Astrocyte (in vitro differentiated cells and primary cell): ENCODE measurements at regions not wholly inside any gene's neighbourhood (a gene's known extent, or its start where the extent isn't known, plus 50 kb on each side); places are given as distances from the start of the nearest gene placed in this dataset.

Source experiments
- DNase-seq: peaks from one replicate; pipeline ENCODE4 v3.0.0-alpha.2; 2010; ENCODE audit warnings: low read depth
- FAIRE-seq: peaks from 2 replicates; lab custom pipeline; 2011; peaks lifted over from hg19 to GRCh38; lab: Jason Lieb, UNC
- H2AFZ ChIP-seq: 2 replicates; pipeline ENCODE4 v1.6.0; 2012; ENCODE audit warnings: low read depth, low read length, inconsistent platforms
- H3K27ac ChIP-seq: 2 replicates; pipeline ENCODE4 v1.5.1; 2011; ENCODE audit warnings: low read depth, low read length, inconsistent platforms
- H3K27me3 ChIP-seq: 2 replicates; pipeline ENCODE4 v1.6.0; 2011; ENCODE audit warnings: low read length, inconsistent platforms; ENCODE audit not compliant: insufficient read depth
- H3K36me3 ChIP-seq: 2 replicates; pipeline ENCODE4 v1.5.1; 2011; ENCODE audit warnings: low read length, inconsistent platforms; ENCODE audit not compliant: insufficient read depth
- H3K4me1 ChIP-seq: 2 replicates; pipeline ENCODE4 v1.5.1; 2011; ENCODE audit warnings: low read length, inconsistent platforms; ENCODE audit not compliant: insufficient read depth
- H3K4me2 ChIP-seq: 2 replicates; pipeline ENCODE4 v1.6.0; 2012; ENCODE audit warnings: low read length, inconsistent platforms
- H3K4me3 ChIP-seq: 2 replicates; pipeline ENCODE4 v1.5.1; 2011; ENCODE audit warnings: low read depth, mild to moderate bottlenecking, low read length, inconsistent platforms; ENCODE audit not compliant: insufficient read depth
- H3K79me2 ChIP-seq: 2 replicates; pipeline ENCODE4 v1.6.0; 2012; ENCODE audit warnings: mild to moderate bottlenecking, low read length, inconsistent platforms; ENCODE audit not compliant: insufficient read depth
- H3K9ac ChIP-seq: 2 replicates; pipeline ENCODE4 v1.6.0; 2012; ENCODE audit warnings: mild to moderate bottlenecking, low read length, inconsistent platforms
- H3K9me3 ChIP-seq: 2 replicates; pipeline ENCODE4 v1.5.1; 2012; ENCODE audit warnings: low read depth, mild to moderate bottlenecking, low read length, inconsistent platforms; ENCODE audit not compliant: insufficient read depth
- H4K20me1 ChIP-seq: 2 replicates; pipeline ENCODE4 v1.6.0; 2012; ENCODE audit warnings: low read length, inconsistent platforms; ENCODE audit not compliant: insufficient read depth
- H3K27ac Mint-ChIP-seq: one replicate; pipeline ENCODE4 v1.8.0; 2021; ENCODE audit warnings: mild to moderate bottlenecking, mixed read lengths; ENCODE audit not compliant: unreplicated experiment
- H3K27me3 Mint-ChIP-seq: one replicate; pipeline ENCODE4 v1.8.0; 2021; ENCODE audit warnings: low read depth, mixed read lengths; ENCODE audit not compliant: unreplicated experiment
- H3K36me3 Mint-ChIP-seq: one replicate; pipeline ENCODE4 v1.8.0; 2021; ENCODE audit warnings: low read depth, mixed read lengths; ENCODE audit not compliant: unreplicated experiment
- H3K4me1 Mint-ChIP-seq: one replicate; pipeline ENCODE4 v1.8.0; 2021; ENCODE audit warnings: low read depth, mixed read lengths; ENCODE audit not compliant: unreplicated experiment
- H3K4me3 Mint-ChIP-seq: one replicate; pipeline ENCODE4 v1.8.0; 2021; ENCODE audit warnings: mild to moderate bottlenecking, moderate library complexity, mixed read lengths; ENCODE audit not compliant: unreplicated experiment
- H3K9me3 Mint-ChIP-seq: one replicate; pipeline ENCODE4 v1.8.0; 2021; ENCODE audit warnings: mild to moderate bottlenecking, mixed read lengths; ENCODE audit not compliant: unreplicated experiment
- EZH2 ChIP-seq: IDR thresholded peaks from 2 replicates; pipeline ENCODE4 v1.6.1; 2012; ENCODE audit warnings: mild to moderate bottlenecking, low read length, inconsistent platforms; ENCODE audit not compliant: insufficient read depth
- TF ChIP-seq, protein P1 (sequence below): IDR thresholded peaks from 2 replicates; pipeline ENCODE4 v1.5.1; 2011; ENCODE audit warnings: low read depth, mild to moderate bottlenecking, inconsistent platforms, low read length, moderate library complexity; ENCODE audit not compliant: insufficient read depth

DNA sequence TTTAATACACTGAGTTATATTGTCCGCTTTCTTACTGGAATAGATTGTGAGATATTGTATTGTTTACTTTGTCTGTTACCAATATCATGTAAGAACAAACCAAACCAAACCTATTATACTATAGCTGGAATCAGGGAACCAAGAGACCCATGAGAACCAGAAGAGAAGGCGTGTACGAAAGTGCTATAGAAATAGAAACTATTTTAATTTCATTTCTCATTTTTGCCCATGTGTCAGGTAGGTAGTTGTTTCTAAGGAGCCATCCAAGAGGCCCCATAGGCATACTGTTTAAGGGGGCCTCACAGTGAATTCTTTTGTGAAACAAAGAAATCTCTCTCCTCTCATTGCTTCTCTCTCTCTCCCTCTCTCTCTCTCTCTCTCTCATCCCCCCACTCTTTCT, 363.6 kb downstream of the RNF144A start:
- no peak overlapping the region for H3K4me2 ChIP-seq
- FAIRE-seq (no peak), DNase-seq (no peak)
- H3K27ac ChIP-seq, result no peak overlapping the region
- Mint-ChIP-seq H3K4me1 (no peaks in the 10 kb centered on the region), H3K27me3 (peaks cover 2% of the 10 kb centered on the region), H3K27ac (no peak overlapping the region), H3K9me3 (no peaks in the 10 kb centered on the region), H3K36me3 (no peaks in the 10 kb centered on the region), H3K4me3 (no peak overlapping the region)
- H3K79me2 ChIP-seq, result no peaks in the 10 kb centered on the region
- no peaks in the 10 kb centered on the region for H3K9me3 ChIP-seq
- H3K36me3 ChIP-seq, result no peaks in the 10 kb centered on the region
- no peaks in the 10 kb centered on the region for H4K20me1 ChIP-seq
- H2AFZ ChIP-seq, result no peak overlapping the region
- H3K9ac ChIP-seq, result no peak overlapping the region
- H3K4me3 ChIP-seq, result no peak overlapping the region
- no peaks in the 10 kb centered on the region for H3K27me3 ChIP-seq
- H3K4me1 ChIP-seq, result no peaks in the 10 kb centered on the region
- TF ChIP-seq EZH2, result no peak
- TF ChIP-seq, protein P1, sequence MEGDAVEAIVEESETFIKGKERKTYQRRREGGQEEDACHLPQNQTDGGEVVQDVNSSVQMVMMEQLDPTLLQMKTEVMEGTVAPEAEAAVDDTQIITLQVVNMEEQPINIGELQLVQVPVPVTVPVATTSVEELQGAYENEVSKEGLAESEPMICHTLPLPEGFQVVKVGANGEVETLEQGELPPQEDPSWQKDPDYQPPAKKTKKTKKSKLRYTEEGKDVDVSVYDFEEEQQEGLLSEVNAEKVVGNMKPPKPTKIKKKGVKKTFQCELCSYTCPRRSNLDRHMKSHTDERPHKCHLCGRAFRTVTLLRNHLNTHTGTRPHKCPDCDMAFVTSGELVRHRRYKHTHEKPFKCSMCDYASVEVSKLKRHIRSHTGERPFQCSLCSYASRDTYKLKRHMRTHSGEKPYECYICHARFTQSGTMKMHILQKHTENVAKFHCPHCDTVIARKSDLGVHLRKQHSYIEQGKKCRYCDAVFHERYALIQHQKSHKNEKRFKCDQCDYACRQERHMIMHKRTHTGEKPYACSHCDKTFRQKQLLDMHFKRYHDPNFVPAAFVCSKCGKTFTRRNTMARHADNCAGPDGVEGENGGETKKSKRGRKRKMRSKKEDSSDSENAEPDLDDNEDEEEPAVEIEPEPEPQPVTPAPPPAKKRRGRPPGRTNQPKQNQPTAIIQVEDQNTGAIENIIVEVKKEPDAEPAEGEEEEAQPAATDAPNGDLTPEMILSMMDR, result no peak

DNA sequence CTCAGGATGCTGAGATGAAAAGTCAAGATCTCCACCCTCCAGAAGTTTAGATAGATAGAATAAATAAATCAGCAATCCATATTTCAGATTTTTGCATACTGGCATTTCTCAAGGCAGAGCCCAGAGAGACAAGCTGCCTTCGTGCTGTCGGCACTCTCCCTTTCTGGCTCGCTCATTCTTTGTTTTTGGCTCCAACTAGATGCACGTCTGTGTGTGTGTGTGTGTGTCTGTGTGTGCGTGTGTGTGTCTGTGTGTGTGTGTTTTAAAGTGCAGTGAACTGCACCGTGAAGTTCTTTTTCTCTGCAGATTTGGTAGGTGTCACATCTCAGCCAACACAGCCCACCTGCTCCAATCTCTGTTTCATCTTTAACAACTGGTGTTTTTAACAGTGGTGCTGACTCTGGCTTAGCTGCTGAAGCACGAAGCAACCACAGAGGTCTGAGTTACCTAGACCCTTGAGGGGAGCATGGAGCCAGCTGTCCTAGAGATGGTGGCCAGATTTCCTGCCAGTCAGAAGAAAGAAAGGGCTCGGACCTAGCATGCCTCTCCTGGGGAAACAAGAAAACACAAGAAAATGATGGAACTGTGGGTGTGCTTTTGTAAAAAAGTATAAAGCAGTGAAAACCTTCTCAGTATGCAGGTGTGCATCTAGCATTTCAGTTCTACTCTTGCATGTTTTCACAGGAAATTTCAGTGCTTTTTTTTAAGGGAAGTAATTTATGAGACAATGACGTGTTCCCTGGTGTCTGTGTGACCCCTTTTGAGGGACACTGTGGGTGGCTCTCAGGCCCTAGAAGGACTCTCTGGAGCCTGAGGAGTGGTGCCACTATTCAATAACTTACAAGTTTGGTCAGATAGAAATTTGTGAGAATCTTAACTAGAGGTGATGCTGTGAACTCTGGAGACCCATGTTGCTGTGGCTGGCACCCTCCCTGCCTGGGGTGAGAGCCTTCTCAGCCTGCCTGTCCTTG, 364.3 kb downstream of the RNF144A start:
- DNase-seq (no peak), FAIRE-seq (no peak)

More for the DNA sequence above, 364.3 kb downstream of the RNF144A start:
- no peaks in the 10 kb centered on the region for H3K36me3 ChIP-seq
- H3K9ac ChIP-seq, result no peak overlapping the region
- no peaks in the 10 kb centered on the region for H3K27me3 ChIP-seq
- no peaks in the 10 kb centered on the region for H3K36me3 Mint-ChIP-seq
- TF ChIP-seq EZH2, result no peak
- TF ChIP-seq, protein P1, result no peak
- H3K27ac Mint-ChIP-seq, result no peak overlapping the region
- H3K27ac ChIP-seq, result no peak overlapping the region
- H3K79me2 ChIP-seq, result no peaks in the 10 kb centered on the region
- peaks cover 2% of the 10 kb centered on the region for H3K27me3 Mint-ChIP-seq
- H3K4me3 ChIP-seq, result no peak overlapping the region
- H3K4me1 Mint-ChIP-seq, result no peaks in the 10 kb centered on the region
- no peak overlapping the region for H3K4me3 Mint-ChIP-seq
- no peak overlapping the region for H3K4me2 ChIP-seq
- H4K20me1 ChIP-seq, result no peaks in the 10 kb centered on the region
- H3K9me3 ChIP-seq, result no peaks in the 10 kb centered on the region
- no peak overlapping the region for H2AFZ ChIP-seq
- H3K9me3 Mint-ChIP-seq, result no peaks in the 10 kb centered on the region
- H3K4me1 ChIP-seq, result no peaks in the 10 kb centered on the region
